Stimulated activated effector memory CD8-positive, alpha-beta T cell treated with anti-CD3 and anti-CD28 coated beads, Interleukin-12 subunit alpha, Interleukin-12 subunit beta, amount 100 ng/mL, for 72 hours (primary cell): ENCODE measurements at regions not wholly inside any gene's neighbourhood (a gene's known extent, or its start where the extent isn't known, plus 50 kb on each side); places are given as distances from the start of the nearest gene placed in this dataset.

Source experiments
- ATAC-seq: fragments of 150-1000 bp; cut with Tn5 transposase; 2 replicates; pipeline ENCODE4 v1.10.0; 2021
- DNase-seq, 2 donors: peaks; one replicate each; pipeline ENCODE4 v3.0.0; 2021 to 2022; ENCODE audit warnings: low spot score in 2 of 2
- H3K27ac Mint-ChIP-seq: one replicate; pipeline ENCODE4 v1.8.0; 2022; ENCODE audit warnings: mild to moderate bottlenecking, mixed read lengths
- H3K36me3 Mint-ChIP-seq: one replicate; pipeline ENCODE4 v1.8.0; 2022; ENCODE audit warnings: mild to moderate bottlenecking, mixed read lengths
- H3K4me1 Mint-ChIP-seq: one replicate; pipeline ENCODE4 v1.8.0; 2022; ENCODE audit warnings: mixed read lengths
- H3K4me3 Mint-ChIP-seq: one replicate; pipeline ENCODE4 v1.8.0; 2022; ENCODE audit warnings: mild to moderate bottlenecking, mixed read lengths
- H3K9me3 Mint-ChIP-seq: one replicate; pipeline ENCODE4 v1.8.0; 2022; ENCODE audit warnings: mixed read lengths

GRCh38 chr2:222040333-222040732, 258.5 kb downstream of the PAX3 start:
- DNase-seq, result no peak
- Mint-ChIP-seq H3K27ac (no peak overlapping the region), H3K36me3 (no peaks in the 10 kb centered on the region), H3K4me1 (no peaks in the 10 kb centered on the region), H3K4me3 (no peak overlapping the region), H3K9me3 (no peaks in the 10 kb centered on the region)
- ATAC-seq, result no peak

GRCh38 chr2:222039821-222040220, 259.0 kb downstream of the PAX3 start:
- no peak for DNase-seq
- ATAC-seq, result no peak
- Mint-ChIP-seq H3K4me3 (no peak overlapping the region), H3K9me3 (no peaks in the 10 kb centered on the region), H3K27ac (no peak overlapping the region), H3K4me1 (no peaks in the 10 kb centered on the region), H3K36me3 (no peaks in the 10 kb centered on the region)

- Mint-ChIP-seq H3K4me3 (no peak overlapping the region), H3K4me1 (no peaks in the 10 kb centered on the region), H3K9me3 (no peaks in the 10 kb centered on the region), H3K36me3 (no peaks in the 10 kb centered on the region), H3K27ac (no peak overlapping the region)
- no peak for DNase-seq
- ATAC-seq, result no peak
Measured at GRCh38 chr2:222038067-222038802, 260.6 kb downstream of the PAX3 start.

GRCh38 chr2:222037211-222037610, 261.6 kb downstream of the PAX3 start:
- no peaks in the 10 kb centered on the region for H3K4me1 Mint-ChIP-seq
- H3K36me3 Mint-ChIP-seq, result no peaks in the 10 kb centered on the region
- ATAC-seq (no peak), DNase-seq (no peak)
- H3K9me3 Mint-ChIP-seq, result no peaks in the 10 kb centered on the region
- H3K4me3 Mint-ChIP-seq, result no peak overlapping the region
- H3K27ac Mint-ChIP-seq, result no peak overlapping the region

- Mint-ChIP-seq H3K27ac (no peak overlapping the region), H3K4me1 (no peaks in the 10 kb centered on the region), H3K9me3 (no peaks in the 10 kb centered on the region), H3K36me3 (no peaks in the 10 kb centered on the region), H3K4me3 (no peak overlapping the region)
- no peak for DNase-seq
- no peak for ATAC-seq
Measured at GRCh38 chr2:222034058-222034457, 264.7 kb downstream of the PAX3 start.

- H3K27ac Mint-ChIP-seq, result no peak overlapping the region
- no peaks in the 10 kb centered on the region for H3K4me1 Mint-ChIP-seq
- ATAC-seq, result no peak
- no peak overlapping the region for H3K4me3 Mint-ChIP-seq
- H3K9me3 Mint-ChIP-seq, result no peaks in the 10 kb centered on the region
- H3K36me3 Mint-ChIP-seq, result no peaks in the 10 kb centered on the region
- DNase-seq, result no peak
Measured at GRCh38 chr2:222033541-222033940, 265.3 kb downstream of the PAX3 start.

- Mint-ChIP-seq H3K27ac (no peak overlapping the region), H3K36me3 (no peaks in the 10 kb centered on the region), H3K9me3 (no peaks in the 10 kb centered on the region), H3K4me3 (no peak overlapping the region), H3K4me1 (no peaks in the 10 kb centered on the region)
- ATAC-seq, result no peak
- DNase-seq, result no peak
Measured at GRCh38 chr2:222025881-222026271, 272.9 kb downstream of the PAX3 start.

- no peak overlapping the region for H3K4me3 Mint-ChIP-seq
- H3K27ac Mint-ChIP-seq, result no peak overlapping the region
- H3K4me1 Mint-ChIP-seq, result no peaks in the 10 kb centered on the region
- no peaks in the 10 kb centered on the region for H3K36me3 Mint-ChIP-seq
- DNase-seq (no peak), ATAC-seq (no peak)
- no peaks in the 10 kb centered on the region for H3K9me3 Mint-ChIP-seq
Measured at GRCh38 chr2:222024932-222025880, 273.6 kb downstream of the PAX3 start.

- DNase-seq, result no peak
- no peaks in the 10 kb centered on the region for H3K9me3 Mint-ChIP-seq
- no peak overlapping the region for H3K27ac Mint-ChIP-seq
- no peaks in the 10 kb centered on the region for H3K4me1 Mint-ChIP-seq
- no peak for ATAC-seq
- no peak overlapping the region for H3K4me3 Mint-ChIP-seq
- no peaks in the 10 kb centered on the region for H3K36me3 Mint-ChIP-seq
Measured at GRCh38 chr2:222017252-222017850, 281.4 kb downstream of the PAX3 start.

- H3K36me3 Mint-ChIP-seq, result no peaks in the 10 kb centered on the region
- no peak for ATAC-seq
- H3K4me1 Mint-ChIP-seq, result no peaks in the 10 kb centered on the region
- H3K27ac Mint-ChIP-seq, result no peak overlapping the region
- DNase-seq, result no peak
- no peaks in the 10 kb centered on the region for H3K9me3 Mint-ChIP-seq
- no peak overlapping the region for H3K4me3 Mint-ChIP-seq
Measured at GRCh38 chr2:222013889-222014288, 284.9 kb downstream of the PAX3 start.

GRCh38 chr2:222000326-222000725, 298.5 kb downstream of the PAX3 start:
- Mint-ChIP-seq H3K9me3 (no peaks in the 10 kb centered on the region), H3K36me3 (no peaks in the 10 kb centered on the region), H3K4me1 (no peaks in the 10 kb centered on the region), H3K27ac (no peak overlapping the region), H3K4me3 (no peak overlapping the region)
- ATAC-seq, result no peak
- DNase-seq, result no peak

- Mint-ChIP-seq H3K4me3 (no peak overlapping the region), H3K9me3 (no peaks in the 10 kb centered on the region), H3K36me3 (no peaks in the 10 kb centered on the region), H3K4me1 (no peaks in the 10 kb centered on the region), H3K27ac (no peak overlapping the region)
- ATAC-seq (no peak), DNase-seq (no peak)
Measured at GRCh38 chr2:221999717-222000116, 299.1 kb downstream of the PAX3 start.

GRCh38 chr2:221999166-221999565, 299.6 kb downstream of the PAX3 start:
- H3K36me3 Mint-ChIP-seq, result no peaks in the 10 kb centered on the region
- ATAC-seq (no peak), DNase-seq (no peak)
- H3K27ac Mint-ChIP-seq, result no peak overlapping the region
- H3K9me3 Mint-ChIP-seq, result no peaks in the 10 kb centered on the region
- H3K4me1 Mint-ChIP-seq, result no peaks in the 10 kb centered on the region
- no peak overlapping the region for H3K4me3 Mint-ChIP-seq

GRCh38 chr2:221997683-221998082, 301.1 kb downstream of the PAX3 start:
- no peak overlapping the region for H3K27ac Mint-ChIP-seq
- H3K9me3 Mint-ChIP-seq, result peaks cover 6% of the 10 kb centered on the region
- no peaks in the 10 kb centered on the region for H3K4me1 Mint-ChIP-seq
- ATAC-seq (no peak), DNase-seq (no peak)
- no peaks in the 10 kb centered on the region for H3K36me3 Mint-ChIP-seq
- H3K4me3 Mint-ChIP-seq, result no peak overlapping the region

- ATAC-seq (no peak), DNase-seq (no peak)
- Mint-ChIP-seq H3K9me3 (peaks cover 6% of the 10 kb centered on the region), H3K36me3 (no peaks in the 10 kb centered on the region), H3K27ac (no peak overlapping the region), H3K4me3 (no peak overlapping the region), H3K4me1 (no peaks in the 10 kb centered on the region)
Measured at GRCh38 chr2:221997100-221997499, 301.7 kb downstream of the PAX3 start.

- H3K4me3 Mint-ChIP-seq, result no peak overlapping the region
- no peak for ATAC-seq
Measured at GRCh38 chr2:221994926-221995325, 303.9 kb downstream of the PAX3 start.

More at GRCh38 chr2:221994926-221995325, 303.9 kb downstream of the PAX3 start:
- DNase-seq, result no peak
- Mint-ChIP-seq H3K9me3 (peaks cover 6% of the 10 kb centered on the region), H3K4me1 (no peaks in the 10 kb centered on the region), H3K27ac (no peak overlapping the region), H3K36me3 (no peaks in the 10 kb centered on the region)
